Body of pancreas (tissue), 4 donors: ENCODE measurements at regions not wholly inside any gene's neighbourhood (a gene's known extent, or its start where the extent isn't known, plus 50 kb on each side); places are given as distances from the start of the nearest gene placed in this dataset.

Source experiments
- CTCF ChIP-seq, 7 experiments: fragments of 450-650 bp in 4 of 7; fragments of 200-600 bp in 3 of 7; sonication (generic) in 3 of 7; IDR thresholded peaks; one replicate each; pipeline ENCODE4 v1.5.1; 2016 to 2019; ENCODE audit warnings: antibody characterized with exemption in 7 of 7
- POLR2A ChIP-seq, 3 donors: fragments of 450-650 bp; IDR thresholded peaks; one replicate each; pipeline ENCODE4 v1.6.1; 2016; ENCODE audit warnings: antibody characterized with exemption in 3 of 3, mild to moderate bottlenecking in 2 of 3

GRCh38 chr20:22717466-22717865 lies 133.1 kb upstream of the FOXA2 start:
- TF ChIP-seq CTCF (IDR thresholded peaks at IDR 0.05) (no peak), POLR2A (IDR thresholded peaks at IDR 0.05) (no peak)
